ENCODE measurements at regions not wholly inside any gene's neighbourhood (a gene's known extent, or its start where the extent isn't known, plus 50 kb on each side); places are given as distances from the start of the nearest gene placed in this dataset.

- H3K36me3 ChIP-seq (ENCODE audit: insufficient read depth), result no peaks in the 10 kb centered on the region
- H3K4me3 ChIP-seq, result no peak overlapping the region
- DNase-seq (ENCODE audit: low spot score) (no peak), ATAC-seq (no peak)
- peaks cover 5% of the 10 kb centered on the region; the same call in 1 of the 3 replicates for H3K36me3 Mint-ChIP-seq (ENCODE audit: low read depth)
- H3K27me3 Mint-ChIP-seq (ENCODE audit: insufficient read depth, low read depth, poor library complexity), result peaks cover 4% of the 10 kb centered on the region
- H3K79me2 ChIP-seq (replicated peaks; ENCODE audit: insufficient read depth), result no peaks in the 10 kb centered on the region
- H3K27ac ChIP-seq (ENCODE audit: low read depth), result no peak overlapping the region
- H3K27ac Mint-ChIP-seq, result no peak overlapping the region
- no peak overlapping the region for H3K4me3 Mint-ChIP-seq
- H2AFZ ChIP-seq, result no peak overlapping the region
- peaks cover 3% of the 10 kb centered on the region; the same call in 1 of the 2 replicates for H3K4me1 ChIP-seq (ENCODE audit: insufficient read depth)
- no peaks in the 10 kb centered on the region for H3F3A ChIP-seq (replicated peaks; ENCODE audit: low read depth)
- H3K4me1 Mint-ChIP-seq, result peaks cover 6% of the 10 kb centered on the region
- TF ChIP-seq STAT1 (IDR thresholded peaks at IDR 0.05; ENCODE audit: unreplicated experiment) (no peak), ZNF114 (CRISPR knock-in tag; IDR thresholded peaks at IDR 0.05) (no peak), ZNF462 (CRISPR knock-in tag; IDR thresholded peaks at IDR 0.05) (no peak), CTCF (conservative IDR thresholded peaks at IDR 0.05; ENCODE audit: low read depth in 2 of 2) (no peak), EZH2phosphoT487 (IDR thresholded peaks at IDR 0.05; ENCODE audit: unreplicated experiment) (no peak), REST (IDR thresholded peaks at IDR 0.05; ENCODE audit: unreplicated experiment) (no peak)
- H3K9me2 ChIP-seq (ENCODE audit: insufficient read depth), result peaks cover 14% of the 10 kb centered on the region
- H3K4me2 ChIP-seq, result no peak overlapping the region
- H3K9me3 Mint-ChIP-seq, result peaks cover 12% of the 10 kb centered on the region
- no peaks in the 10 kb centered on the region for H3K27me3 ChIP-seq (ENCODE audit: insufficient read depth)
- no peaks in the 10 kb centered on the region for H4K20me1 ChIP-seq (replicated peaks; ENCODE audit: insufficient read depth)
Observed at GRCh38 chr4:11587797-11588196, 159.1 kb upstream of the HS3ST1 start.
